T-helper 2 cell treated with Interferon-gamma antibody and Interleukin-4, amounts not matched to agents 5 μg/mL and 100 μg/mL, for 36 hours (primary cell): ENCODE measurements at regions not wholly inside any gene's neighbourhood (a gene's known extent, or its start where the extent isn't known, plus 50 kb on each side); places are given as distances from the start of the nearest gene placed in this dataset.

ENCODE experiments used
- DNase-seq: peaks from one replicate; pipeline ENCODE4 v3.0.0; 2021; ENCODE audit warnings: low spot score
- H3K27ac Mint-ChIP-seq: one replicate; pipeline ENCODE4 v1.8.0; 2021; ENCODE audit warnings: mild to moderate bottlenecking, mixed read lengths
- H3K27me3 Mint-ChIP-seq: one replicate; pipeline ENCODE4 v1.8.0; 2021; ENCODE audit warnings: low read depth, mixed read lengths
- H3K36me3 Mint-ChIP-seq: one replicate; pipeline ENCODE4 v1.8.0; 2021; ENCODE audit warnings: low read depth, mixed read lengths
- H3K4me1 Mint-ChIP-seq: one replicate; pipeline ENCODE4 v1.8.0; 2021; ENCODE audit warnings: low read depth, mixed read lengths
- H3K4me3 Mint-ChIP-seq: one replicate; pipeline ENCODE4 v1.8.0; 2022; ENCODE audit warnings: mild to moderate bottlenecking, moderate library complexity, mixed read lengths
- H3K9me3 Mint-ChIP-seq: one replicate; pipeline ENCODE4 v1.8.0; 2021; ENCODE audit warnings: mixed read lengths

DNA sequence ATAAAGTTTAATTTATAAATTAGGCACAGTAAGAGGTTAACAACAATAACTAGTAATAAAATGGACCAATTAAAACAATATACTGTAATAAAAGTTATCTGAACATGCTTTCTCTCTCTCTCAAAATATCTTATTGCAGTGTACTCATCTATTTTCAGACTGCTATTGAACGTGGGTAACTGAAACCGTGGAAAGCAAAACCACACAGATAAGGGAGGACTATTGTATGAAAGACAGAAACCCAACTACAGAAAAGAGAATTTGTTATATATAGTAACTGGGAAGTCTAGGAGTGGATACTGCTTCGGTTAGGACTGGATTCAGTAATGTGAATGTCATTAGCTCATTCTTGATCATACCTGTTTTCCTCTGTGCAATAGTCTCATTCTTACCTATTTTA is 119.3 kb upstream of the DAZL start:
- no peak for DNase-seq
- Mint-ChIP-seq H3K4me3 (no peak overlapping the region), H3K4me1 (peaks cover 2% of the 10 kb centered on the region), H3K9me3 (peaks cover 9% of the 10 kb centered on the region), H3K36me3 (no peaks in the 10 kb centered on the region), H3K27me3 (no peaks in the 10 kb centered on the region), H3K27ac (no peak overlapping the region)

GRCh38 chr3:16725972-16726371 is 120.7 kb upstream of the DAZL start:
- no peak overlapping the region for H3K4me3 Mint-ChIP-seq
- no peak for DNase-seq
- H3K9me3 Mint-ChIP-seq = peaks cover 9% of the 10 kb centered on the region
- H3K36me3 Mint-ChIP-seq = no peaks in the 10 kb centered on the region
- no peaks in the 10 kb centered on the region for H3K27me3 Mint-ChIP-seq
- no peaks in the 10 kb centered on the region for H3K4me1 Mint-ChIP-seq
- H3K27ac Mint-ChIP-seq = no peak overlapping the region

DNA sequence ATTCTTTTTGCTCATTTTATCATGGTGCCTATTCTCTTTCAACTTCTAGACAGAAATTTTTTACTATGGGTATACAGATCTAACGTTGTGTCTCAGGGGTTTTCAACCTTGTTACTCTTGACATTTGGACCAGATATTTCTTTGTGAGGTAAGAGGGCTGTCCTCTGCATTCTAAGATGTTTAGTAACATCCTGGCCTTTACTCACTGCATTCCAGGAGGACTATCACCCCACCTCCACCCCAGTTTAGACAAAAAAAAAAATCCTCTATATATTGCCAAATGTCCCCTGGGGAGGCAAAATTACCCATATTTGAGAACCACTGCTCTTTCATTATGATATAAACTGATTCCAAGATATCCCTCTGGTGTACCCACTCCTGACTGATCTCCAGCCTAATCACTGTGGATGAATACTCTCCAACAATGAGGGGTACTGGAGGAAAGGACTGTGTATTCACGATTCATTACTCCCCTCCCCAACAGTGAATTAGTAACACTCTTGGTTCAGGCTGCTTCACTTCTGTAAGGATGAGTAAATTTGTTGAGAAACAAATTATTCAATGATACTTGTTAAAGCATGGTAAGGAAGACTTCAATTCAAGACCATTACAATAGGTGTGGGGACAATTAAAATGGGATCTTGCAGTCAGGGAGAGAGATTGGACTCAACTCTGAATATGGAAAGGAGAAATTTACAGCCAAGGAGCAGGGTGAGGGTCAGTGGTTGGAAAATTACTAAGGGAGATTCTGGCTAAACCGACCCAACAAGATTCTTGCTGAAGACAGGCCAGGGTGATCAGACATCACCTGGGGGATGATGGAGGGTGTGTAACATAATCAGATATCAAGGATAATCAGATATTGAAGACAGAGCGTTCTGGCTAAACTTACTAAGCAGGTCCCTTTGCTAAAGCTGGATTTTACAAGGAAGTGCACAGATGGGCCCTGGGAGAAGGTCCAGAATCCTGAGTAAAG is 123.8 kb upstream of the DAZL start:
- Mint-ChIP-seq H3K27me3 (no peaks in the 10 kb centered on the region), H3K27ac (no peak overlapping the region), H3K4me3 (no peak overlapping the region), H3K4me1 (no peaks in the 10 kb centered on the region), H3K36me3 (no peaks in the 10 kb centered on the region), H3K9me3 (peaks cover 29% of the 10 kb centered on the region)
- no peak for DNase-seq

- no peaks in the 10 kb centered on the region for H3K4me1 Mint-ChIP-seq
- H3K4me3 Mint-ChIP-seq = no peak overlapping the region
- H3K9me3 Mint-ChIP-seq = peaks cover 34% of the 10 kb centered on the region
- H3K27ac Mint-ChIP-seq = no peak overlapping the region
- H3K36me3 Mint-ChIP-seq = no peaks in the 10 kb centered on the region
- DNase-seq = no peak
- H3K27me3 Mint-ChIP-seq = no peaks in the 10 kb centered on the region
Observed at GRCh38 chr3:16738451-16738850, 133.2 kb upstream of the DAZL start.

GRCh38 chr3:16739541-16740105 is 134.4 kb upstream of the DAZL start:
- DNase-seq = no peak
- no peaks in the 10 kb centered on the region for H3K4me1 Mint-ChIP-seq
- H3K9me3 Mint-ChIP-seq = peaks cover 30% of the 10 kb centered on the region
- no peaks in the 10 kb centered on the region for H3K36me3 Mint-ChIP-seq
- H3K27me3 Mint-ChIP-seq = no peaks in the 10 kb centered on the region
- no peak overlapping the region for H3K27ac Mint-ChIP-seq
- H3K4me3 Mint-ChIP-seq = no peak overlapping the region

DNA sequence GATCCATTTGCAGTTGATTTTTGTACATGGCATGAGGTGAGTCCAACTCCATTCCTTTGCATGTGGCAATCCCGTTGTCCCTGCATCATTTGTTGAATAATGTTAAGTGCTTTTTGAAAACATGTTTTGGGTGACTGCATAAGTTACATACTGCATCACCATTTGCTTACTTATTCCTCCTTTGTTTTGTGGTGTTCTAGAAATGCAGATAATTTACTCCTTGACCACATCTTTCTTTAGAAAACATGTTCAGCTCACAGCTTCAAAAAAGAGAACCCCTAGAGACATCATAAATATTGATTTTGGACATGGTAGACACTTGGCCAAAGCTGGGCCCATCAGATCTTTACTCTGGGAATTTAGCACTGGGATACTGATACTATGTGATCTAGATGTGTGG is 135.3 kb upstream of the DAZL start:
- Mint-ChIP-seq H3K27me3 (no peaks in the 10 kb centered on the region), H3K4me1 (no peaks in the 10 kb centered on the region), H3K4me3 (no peak overlapping the region), H3K9me3 (peaks cover 23% of the 10 kb centered on the region), H3K27ac (no peak overlapping the region), H3K36me3 (no peaks in the 10 kb centered on the region)
- no peak for DNase-seq

GRCh38 chr3:16741103-16741758 is 136.0 kb upstream of the DAZL start:
- no peak for DNase-seq
- Mint-ChIP-seq H3K27ac (no peak overlapping the region), H3K4me1 (no peaks in the 10 kb centered on the region), H3K36me3 (no peaks in the 10 kb centered on the region), H3K9me3 (peaks cover 20% of the 10 kb centered on the region), H3K27me3 (no peaks in the 10 kb centered on the region), H3K4me3 (no peak overlapping the region)

GRCh38 chr3:16741890-16742289 is 136.7 kb upstream of the DAZL start:
- H3K36me3 Mint-ChIP-seq = no peaks in the 10 kb centered on the region
- H3K4me3 Mint-ChIP-seq = no peak overlapping the region
- peaks cover 20% of the 10 kb centered on the region for H3K9me3 Mint-ChIP-seq
- no peaks in the 10 kb centered on the region for H3K4me1 Mint-ChIP-seq
- no peaks in the 10 kb centered on the region for H3K27me3 Mint-ChIP-seq
- DNase-seq = no peak
- no peak overlapping the region for H3K27ac Mint-ChIP-seq

GRCh38 chr3:16743276-16743675 is 138.1 kb upstream of the DAZL start:
- no peak for DNase-seq
- H3K9me3 Mint-ChIP-seq = peaks cover 20% of the 10 kb centered on the region
- no peaks in the 10 kb centered on the region for H3K4me1 Mint-ChIP-seq
- no peak overlapping the region for H3K4me3 Mint-ChIP-seq
- no peaks in the 10 kb centered on the region for H3K27me3 Mint-ChIP-seq
- H3K36me3 Mint-ChIP-seq = no peaks in the 10 kb centered on the region
- no peak overlapping the region for H3K27ac Mint-ChIP-seq

- H3K27me3 Mint-ChIP-seq = peaks cover 1% of the 10 kb centered on the region
- H3K9me3 Mint-ChIP-seq = no peaks in the 10 kb centered on the region
- DNase-seq = no peak
- no peaks in the 10 kb centered on the region for H3K4me1 Mint-ChIP-seq
- H3K4me3 Mint-ChIP-seq = no peak overlapping the region
- H3K36me3 Mint-ChIP-seq = no peaks in the 10 kb centered on the region
- H3K27ac Mint-ChIP-seq = no peak overlapping the region
Observed at GRCh38 chr3:16759227-16759903, 125.4 kb upstream of the PLCL2 start.

- H3K9me3 Mint-ChIP-seq = no peaks in the 10 kb centered on the region
- no peak overlapping the region for H3K27ac Mint-ChIP-seq
- no peaks in the 10 kb centered on the region for H3K36me3 Mint-ChIP-seq
- H3K4me3 Mint-ChIP-seq = no peak overlapping the region
- peaks cover 1% of the 10 kb centered on the region for H3K27me3 Mint-ChIP-seq
- DNase-seq = no peak
- H3K4me1 Mint-ChIP-seq = no peaks in the 10 kb centered on the region
Observed at GRCh38 chr3:16761571-16761970, 123.2 kb upstream of the PLCL2 start.

DNA sequence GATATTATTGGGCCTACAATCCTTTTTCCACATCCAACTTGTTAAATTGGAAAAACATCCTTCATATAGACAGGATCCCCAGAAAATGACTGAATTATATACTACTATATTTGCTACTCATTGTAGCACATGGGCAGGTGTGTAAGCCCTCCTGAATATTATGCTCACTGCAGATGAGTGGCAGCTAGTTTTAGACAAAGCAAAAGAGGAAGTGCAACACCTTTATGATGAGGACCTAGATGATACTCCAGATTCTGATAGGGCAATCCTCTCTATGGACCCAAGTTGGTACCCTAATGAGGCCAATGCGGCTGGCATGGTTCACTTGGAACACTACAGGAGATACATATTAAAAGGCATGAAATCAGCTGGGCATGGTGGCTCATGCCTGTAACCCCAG is 119.1 kb upstream of the PLCL2 start:
- H3K9me3 Mint-ChIP-seq = no peaks in the 10 kb centered on the region

DNA sequence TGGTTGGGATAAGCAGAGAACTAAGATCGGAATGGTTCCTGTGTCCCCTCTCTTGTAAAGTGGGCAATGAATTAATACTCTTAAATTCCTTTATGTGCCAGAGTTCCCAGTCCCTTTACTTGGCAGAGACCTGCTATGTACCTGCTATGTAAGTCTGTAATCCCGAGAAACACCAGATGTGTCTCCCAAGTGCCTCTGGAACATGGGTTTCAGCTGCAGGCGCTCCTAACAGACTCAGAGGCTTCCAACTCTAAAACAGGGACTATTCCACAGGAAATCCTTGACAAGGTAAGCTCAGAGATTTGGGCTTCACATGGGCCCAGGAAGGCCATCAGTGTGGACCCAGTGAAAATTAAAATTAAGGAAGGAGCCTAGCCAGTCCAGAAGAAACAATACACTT is 117.7 kb upstream of the PLCL2 start:
- Mint-ChIP-seq H3K9me3 (no peaks in the 10 kb centered on the region), H3K4me3 (no peak overlapping the region), H3K27me3 (peaks cover 1% of the 10 kb centered on the region), H3K27ac (no peak overlapping the region), H3K4me1 (no peaks in the 10 kb centered on the region), H3K36me3 (no peaks in the 10 kb centered on the region)
- DNase-seq = no peak

More for the DNA sequence above, 119.1 kb upstream of the PLCL2 start:
- Mint-ChIP-seq H3K27me3 (peaks cover 1% of the 10 kb centered on the region), H3K4me1 (no peaks in the 10 kb centered on the region), H3K27ac (no peak overlapping the region), H3K4me3 (no peak overlapping the region), H3K36me3 (no peaks in the 10 kb centered on the region)
- DNase-seq = no peak

- no peak overlapping the region for H3K4me3 Mint-ChIP-seq
- H3K4me1 Mint-ChIP-seq = peaks cover 3% of the 10 kb centered on the region
- H3K9me3 Mint-ChIP-seq = no peaks in the 10 kb centered on the region
- no peaks in the 10 kb centered on the region for H3K36me3 Mint-ChIP-seq
- H3K27me3 Mint-ChIP-seq = no peaks in the 10 kb centered on the region
- no peak overlapping the region for H3K27ac Mint-ChIP-seq
- DNase-seq = no peak
Observed at GRCh38 chr3:16768014-16768413, 116.7 kb upstream of the PLCL2 start.
